ENCODE measurements at regions not wholly inside any gene's neighbourhood (a gene's known extent, or its start where the extent isn't known, plus 50 kb on each side); places are given as distances from the start of the nearest gene placed in this dataset.

GRCh38 chr4:27214010-27214409 lies 353.4 kb downstream of the STIM2 start:
- no peak for ATAC-seq

GRCh38 chr4:27215220-27215826 lies 354.7 kb downstream of the STIM2 start:
- POLR2A ChIA-PET = no interaction called here
- CTCF ChIA-PET = no interaction called here
- no TSS peak for BruUV-seq (replicated peaks)

More at GRCh38 chr4:27214010-27214409, 353.4 kb downstream of the STIM2 start:
- H3K27me3 ChIP-seq (ENCODE audit: control insufficient read depth, insufficient read depth, low read length) = no peaks in the 10 kb centered on the region
- intact Hi-C loops (cut with micrococcal nuclease; ENCODE audit: unreplicated experiment) (no loop called here), in situ Hi-C loops (cut with HindIII; ENCODE audit: low pct_unique_long_range_greater_than_20kb, low sequenced_read_pairs) (no loop called here)
- H3K4me1 ChIP-seq (ENCODE audit: control insufficient read depth, insufficient read depth, low read length) = no peaks in the 10 kb centered on the region
- H3K9me3 ChIP-seq (ENCODE audit: control insufficient read depth, insufficient read depth, low read depth, low read length) = no peaks in the 10 kb centered on the region
- no peak for TF ChIP-seq CTCF (IDR thresholded peaks at IDR 0.05)
- CTCF ChIA-PET = no interaction called here
- H3K36me3 ChIP-seq (ENCODE audit: control insufficient read depth, insufficient read depth, low read length) = no peaks in the 10 kb centered on the region
- BruUV-seq (replicated peaks) = no TSS peak
- H3K4me3 ChIP-seq (ENCODE audit: low read depth in 2 of 2, low read length in 2 of 2) = no peak overlapping the region
- POLR2A ChIA-PET = no interaction called here
- no peak for DNase-seq (ENCODE audit: low read depth, low spot score)
- H3K27ac ChIP-seq (ENCODE audit: low read length) = no peak overlapping the region

More at GRCh38 chr4:27215220-27215826, 354.7 kb downstream of the STIM2 start:
- no peak for TF ChIP-seq REST (IDR thresholded peaks at IDR 0.05; ENCODE audit: insufficient read depth in 1 of 2, low read depth in 2 of 2, low read length in 1 of 2)
- TF ChIP-seq CTCF (IDR thresholded peaks at IDR 0.05) = no peak
- TF ChIP-seq TCF7L2 (IDR thresholded peaks at IDR 0.05; ENCODE audit: low read depth, low read length) = no peak
- TF ChIP-seq POLR2AphosphoS5 (IDR thresholded peaks at IDR 0.05; ENCODE audit: low read depth, low read length) = no peak
- no peak for TF ChIP-seq SIN3A (IDR thresholded peaks at IDR 0.05; ENCODE audit: borderline replicate concordance, insufficient read depth, low read depth, low read length)
- Histone ChIP-seq H3K27me3 (ENCODE audit: control insufficient read depth, insufficient read depth, low read length) (no peaks in the 10 kb centered on the region), H3K36me3 (ENCODE audit: control insufficient read depth, insufficient read depth, low read length) (no peaks in the 10 kb centered on the region), H3K27ac (ENCODE audit: low read length) (no peak overlapping the region), H3K4me3 (ENCODE audit: low read depth in 2 of 2, low read length in 2 of 2) (no peak overlapping the region), H3K9me3 (ENCODE audit: control insufficient read depth, insufficient read depth, low read depth, low read length) (no peaks in the 10 kb centered on the region), H3K4me1 (ENCODE audit: control insufficient read depth, insufficient read depth, low read length) (no peaks in the 10 kb centered on the region)
- intact Hi-C loops (cut with micrococcal nuclease; ENCODE audit: unreplicated experiment) = no loop called here
- DNase-seq (ENCODE audit: low read depth, low spot score) (no peak), ATAC-seq (no peak)
- in situ Hi-C loops (cut with HindIII; ENCODE audit: low pct_unique_long_range_greater_than_20kb, low sequenced_read_pairs) = no loop called here

Data from Panc1 (cell line).